Natural killer cell (primary cell): ENCODE measurements at regions not wholly inside any gene's neighbourhood (a gene's known extent, or its start where the extent isn't known, plus 50 kb on each side); places are given as distances from the start of the nearest gene placed in this dataset.
"Not testable (repeated sequence)": the region's sequence is repeated elsewhere in the genome, so short reads cannot be mapped to it uniquely, and the experiment has no call there.

ENCODE experiments used
- ATAC-seq, 3 donors: fragments of 150-1000 bp in 2 of 3; fragments of 200-7000 bp in 1 of 3; cut with Tn5 transposase; 1 replicate in 1 of 3; 2 replicates in 2 of 3; pipeline ENCODE4 v1.10.0; 2021; ENCODE audit warnings: mild to moderate bottlenecking in 2 of 3, moderate library complexity in 2 of 3
- DNase-seq, 2 donors: peaks; one replicate each; pipeline versions ENCODE4 v3.0.0 to v3.0.0-alpha.2; 2013 to 2021; ENCODE audit warnings: mixed read lengths in 1 of 2
- H3K27ac ChIP-seq: one replicate; pipeline ENCODE4 v1.5.1; 2013; ENCODE audit warnings: mild to moderate bottlenecking, low read length
- H3K27me3 ChIP-seq: one replicate; pipeline ENCODE4 v1.6.1; 2013; ENCODE audit warnings: low read length; ENCODE audit not compliant: control insufficient read depth, insufficient read depth
- H3K36me3 ChIP-seq: one replicate; pipeline ENCODE4 v1.6.1; 2013; ENCODE audit warnings: low read length; ENCODE audit not compliant: control insufficient read depth, insufficient read depth
- H3K4me1 ChIP-seq: one replicate; pipeline ENCODE4 v1.6.1; 2013; ENCODE audit warnings: low read length; ENCODE audit not compliant: control insufficient read depth, insufficient read depth
- H3K4me3 ChIP-seq: one replicate; pipeline ENCODE4 v1.5.1; 2013; ENCODE audit warnings: low read length
- H3K9me3 ChIP-seq: one replicate; pipeline ENCODE4 v1.6.1; 2013; ENCODE audit warnings: low read length; ENCODE audit not compliant: control insufficient read depth, insufficient read depth
- H3K27ac Mint-ChIP-seq, 2 donors: one replicate each; pipeline ENCODE4 v1.8.0; 2022; ENCODE audit warnings: mild to moderate bottlenecking in 2 of 2, mixed read lengths in 2 of 2, moderate library complexity in 1 of 2
- H3K27me3 Mint-ChIP-seq, 2 donors: one replicate each; pipeline ENCODE4 v1.8.0; 2022; ENCODE audit warnings: low read depth in 2 of 2, mixed read lengths in 2 of 2
- H3K36me3 Mint-ChIP-seq: one replicate; pipeline ENCODE4 v1.8.0; 2022; ENCODE audit warnings: mixed read lengths
- H3K4me1 Mint-ChIP-seq, 2 donors: one replicate each; pipeline ENCODE4 v1.8.0; 2022; ENCODE audit warnings: mixed read lengths in 2 of 2
- H3K4me3 Mint-ChIP-seq: one replicate; pipeline ENCODE4 v1.8.0; 2022; ENCODE audit warnings: mild to moderate bottlenecking, moderate library complexity, mixed read lengths
- H3K9me3 Mint-ChIP-seq, 2 donors: one replicate each; pipeline ENCODE4 v1.8.0; 2022; ENCODE audit warnings: mixed read lengths in 2 of 2
- CTCF ChIP-seq: fragments of 200-600 bp; IDR thresholded peaks from one replicate; pipeline ENCODE4 v1.8.0; 2022; ENCODE audit warnings: antibody characterized with exemption
- WGBS: methylation state at CpG from one replicate; pipeline ENCODE4 v1.1.7; 2013; ENCODE audit warnings: missing lambda C conversion rate; ENCODE audit not compliant: insufficient coverage; 5-methylcytosine and 5-hydroxymethylcytosine counted together
- intact Hi-C: fragments of 100-400 bp; cut with micrococcal nuclease; formaldehyde crosslinking; loops from one replicate; pipeline ENCODE4 v1.14.2; 2022

GRCh38 chr7:12831024-12831423 is 143.6 kb downstream of the ARL4A start:
- H3K4me1 ChIP-seq: no peaks in the 10 kb centered on the region
- no peaks in the 10 kb centered on the region for H3K27me3 ChIP-seq
- H3K4me1 Mint-ChIP-seq: no peaks in the 10 kb centered on the region
- DNase-seq (no peak), ATAC-seq (no peak)
- H3K27ac ChIP-seq: no peak overlapping the region
- peaks cover 12% of the 10 kb centered on the region for H3K9me3 ChIP-seq
- no peaks in the 10 kb centered on the region for H3K36me3 ChIP-seq
- no peak overlapping the region for H3K4me3 ChIP-seq
- no CpG with 5 or more reads among the region's 3 CpGs for WGBS
- intact Hi-C loops: no loop called here
- H3K4me3 Mint-ChIP-seq: no peak overlapping the region
- H3K27me3 Mint-ChIP-seq: no peaks in the 10 kb centered on the region
- no peak overlapping the region for H3K27ac Mint-ChIP-seq
- peaks cover 8 to 13% of the 10 kb centered on the region in 2 donors for H3K9me3 Mint-ChIP-seq
- TF ChIP-seq CTCF: no peak
- no peaks in the 10 kb centered on the region for H3K36me3 Mint-ChIP-seq

GRCh38 chr7:12833829-12834228 is 146.4 kb downstream of the ARL4A start:
- WGBS: 86% methylated on average over 2 of the region's 2 CpGs
- Mint-ChIP-seq H3K27me3 (no peaks in the 10 kb centered on the region), H3K36me3 (no peaks in the 10 kb centered on the region), H3K9me3 (peaks cover 6 to 13% of the 10 kb centered on the region in 2 donors), H3K4me1 (no peaks in the 10 kb centered on the region), H3K27ac (no peak overlapping the region), H3K4me3 (no peak overlapping the region)
- Histone ChIP-seq H3K4me1 (no peaks in the 10 kb centered on the region), H3K9me3 (peaks cover 12% of the 10 kb centered on the region), H3K4me3 (no peak overlapping the region), H3K27ac (no peak overlapping the region), H3K27me3 (no peaks in the 10 kb centered on the region), H3K36me3 (no peaks in the 10 kb centered on the region)
- no peak for ATAC-seq
- DNase-seq: no peak
- intact Hi-C loops: no loop called here
- TF ChIP-seq CTCF: no peak

GRCh38 chr7:12834782-12835181 is 147.3 kb downstream of the ARL4A start:
- H3K4me1 Mint-ChIP-seq: no peaks in the 10 kb centered on the region
- ATAC-seq: no peak
- no peaks in the 10 kb centered on the region for H3K27me3 Mint-ChIP-seq
- H3K9me3 ChIP-seq: peaks cover 12% of the 10 kb centered on the region
- H3K4me1 ChIP-seq: no peaks in the 10 kb centered on the region
- no peak for TF ChIP-seq CTCF
- no peak for DNase-seq
- no peak overlapping the region for H3K4me3 ChIP-seq
- 98% methylated on average over 1 of the region's 1 CpG for WGBS
- no peak overlapping the region for H3K4me3 Mint-ChIP-seq
- peaks cover 6 to 13% of the 10 kb centered on the region in 2 donors for H3K9me3 Mint-ChIP-seq
- intact Hi-C loops: no loop called here
- H3K27ac ChIP-seq: no peak overlapping the region
- no peak overlapping the region for H3K27ac Mint-ChIP-seq
- H3K27me3 ChIP-seq: no peaks in the 10 kb centered on the region
- H3K36me3 Mint-ChIP-seq: no peaks in the 10 kb centered on the region
- H3K36me3 ChIP-seq: no peaks in the 10 kb centered on the region

- H3K9me3 ChIP-seq: no peaks in the 10 kb centered on the region
- no peak overlapping the region for H3K27ac Mint-ChIP-seq
- 86% methylated on average over 11 of the region's 11 CpGs for WGBS
- H3K36me3 Mint-ChIP-seq: no peaks in the 10 kb centered on the region
- H3K27me3 ChIP-seq: no peaks in the 10 kb centered on the region
- no peaks in the 10 kb centered on the region for H3K27me3 Mint-ChIP-seq
- no peaks in the 10 kb centered on the region for H3K36me3 ChIP-seq
- H3K9me3 Mint-ChIP-seq: peaks cover 15 to 18% of the 10 kb centered on the region in 2 donors
- intact Hi-C loops: no loop called here
- H3K27ac ChIP-seq: no peak overlapping the region
- H3K4me1 Mint-ChIP-seq: no peaks in the 10 kb centered on the region
- H3K4me3 Mint-ChIP-seq: no peak overlapping the region
- no peaks in the 10 kb centered on the region for H3K4me1 ChIP-seq
- no peak overlapping the region for H3K4me3 ChIP-seq
- ATAC-seq (no peak), DNase-seq (no peak)
- TF ChIP-seq CTCF: no peak
These were observed 152.2 kb downstream of the ARL4A start for GRCh38 chr7:12839508-12840153.

- H3K27me3 Mint-ChIP-seq, H3K36me3 ChIP-seq, H3K27me3 ChIP-seq, H3K4me1 ChIP-seq, H3K4me3 Mint-ChIP-seq, H3K27ac ChIP-seq, H3K4me1 Mint-ChIP-seq, DNase-seq, H3K4me3 ChIP-seq, intact Hi-C loops, ATAC-seq, H3K27ac Mint-ChIP-seq, H3K9me3 ChIP-seq, H3K36me3 Mint-ChIP-seq: not testable (repeated sequence)
- peaks cover 17 to 22% of the 10 kb centered on the region in 2 donors for H3K9me3 Mint-ChIP-seq
These were observed 157.3 kb downstream of the ARL4A start for GRCh38 chr7:12844732-12845131.
